T-cell (primary cell): ENCODE measurements at regions not wholly inside any gene's neighbourhood (a gene's known extent, or its start where the extent isn't known, plus 50 kb on each side); places are given as distances from the start of the nearest gene placed in this dataset.

Experiments used
- ATAC-seq, 4 experiments: fragments of 200-7000 bp in 3 of 4; fragments of 150-1000 bp in 1 of 4; cut with Tn5 transposase; replicated peaks in 1 of 4; 1 replicate in 3 of 4; 2 replicates in 1 of 4; pipeline ENCODE4 v1.10.0; 2021; ENCODE audit warnings: moderate library complexity in 3 of 4, mild to moderate bottlenecking in 2 of 4, moderate number of reproducible peaks in 1 of 4
- CTCF ChIA-PET, 2 donors: fragments of 300-600 bp; sonication (Branson Sonifier 250); formaldehyde crosslinking; loops; one replicate each; lab custom pipeline; 2022; ENCODE audit warnings: antibody characterized with exemption in 2 of 2; lab: Charles Lee
- POLR2A ChIA-PET, 2 donors: fragments of 300-600 bp; sonication (Branson Sonifier 250); formaldehyde crosslinking; loops; one replicate each; lab custom pipeline; 2022; ENCODE audit warnings: antibody characterized with exemption in 2 of 2; lab: Charles Lee
- DNase-seq, 35 experiments: peaks; one replicate each; pipeline versions ENCODE4 v3.0.0 to v3.0.0-alpha.2; 2013 to 2023
- H3K27ac ChIP-seq: one replicate; pipeline ENCODE4 v1.5.1; 2013; ENCODE audit warnings: low read length
- H3K27me3 ChIP-seq, 2 experiments: replicated peaks in 1 of 2; 1 replicate in 1 of 2; 2 replicates in 1 of 2; pipeline versions ENCODE4 v1.6.1 to v1.7.0; 2013; ENCODE audit warnings: low read length in 1 of 2, mixed read lengths in 1 of 2; ENCODE audit not compliant: control insufficient read depth in 2 of 2, insufficient read depth in 2 of 2; ENCODE audit errors: extremely low read depth in 1 of 2
- H3K36me3 ChIP-seq, 2 donors: 1 replicate in 1 of 2; 2 replicates in 1 of 2; pipeline versions ENCODE4 v1.6.1 to v1.7.0; 2013; ENCODE audit warnings: low read length in 1 of 2; ENCODE audit not compliant: control insufficient read depth in 2 of 2, insufficient read depth in 1 of 2; ENCODE audit errors: extremely low read depth in 1 of 2
- H3K4me1 ChIP-seq, 2 experiments: 1 replicate in 1 of 2; 2 replicates in 1 of 2; pipeline versions ENCODE4 v1.6.1 to v1.7.0; 2013; ENCODE audit warnings: low read length in 2 of 2, mixed read lengths in 1 of 2; ENCODE audit not compliant: insufficient read depth in 2 of 2, control insufficient read depth in 1 of 2; ENCODE audit errors: extremely low read depth in 1 of 2
- H3K4me3 ChIP-seq, 2 donors: 1 replicate in 1 of 2; 2 replicates in 1 of 2; pipeline versions ENCODE4 v1.5.1 to v1.7.0; 2013; ENCODE audit warnings: mild to moderate bottlenecking in 2 of 2, low read length in 1 of 2, moderate library complexity in 1 of 2; ENCODE audit not compliant: control insufficient read depth in 1 of 2; ENCODE audit errors: extremely low read depth in 1 of 2
- H3K9me3 ChIP-seq: 2 replicates; pipeline ENCODE4 v1.7.0; 2013
- H3K27ac Mint-ChIP-seq, 2 donors: one replicate each; pipeline ENCODE4 v1.8.0; 2020 to 2021; ENCODE audit warnings: mild to moderate bottlenecking in 2 of 2, mixed read lengths in 2 of 2
- H3K27me3 Mint-ChIP-seq, 2 donors: one replicate each; pipeline ENCODE4 v1.8.0; 2021 to 2022; ENCODE audit warnings: mixed read lengths in 2 of 2
- H3K36me3 Mint-ChIP-seq: one replicate; pipeline ENCODE4 v1.8.0; 2021; ENCODE audit warnings: mixed read lengths
- H3K4me1 Mint-ChIP-seq, 3 donors: one replicate each; pipeline ENCODE4 v1.8.0; 2020 to 2022; ENCODE audit warnings: mixed read lengths in 3 of 3, mild to moderate bottlenecking in 1 of 3
- H3K4me3 Mint-ChIP-seq, 3 donors: one replicate each; pipeline ENCODE4 v1.8.0; 2020 to 2022; ENCODE audit warnings: mild to moderate bottlenecking in 3 of 3, mixed read lengths in 3 of 3, moderate library complexity in 3 of 3
- H3K9me3 Mint-ChIP-seq, 3 donors: one replicate each; pipeline ENCODE4 v1.8.0; 2020 to 2022; ENCODE audit warnings: mixed read lengths in 3 of 3
- WGBS: methylation state at CpG from one replicate; pipeline ENCODE4 v1.1.5; 2013; ENCODE audit warnings: missing lambda C conversion rate; ENCODE audit not compliant: insufficient coverage; 5-methylcytosine and 5-hydroxymethylcytosine counted together

DNA sequence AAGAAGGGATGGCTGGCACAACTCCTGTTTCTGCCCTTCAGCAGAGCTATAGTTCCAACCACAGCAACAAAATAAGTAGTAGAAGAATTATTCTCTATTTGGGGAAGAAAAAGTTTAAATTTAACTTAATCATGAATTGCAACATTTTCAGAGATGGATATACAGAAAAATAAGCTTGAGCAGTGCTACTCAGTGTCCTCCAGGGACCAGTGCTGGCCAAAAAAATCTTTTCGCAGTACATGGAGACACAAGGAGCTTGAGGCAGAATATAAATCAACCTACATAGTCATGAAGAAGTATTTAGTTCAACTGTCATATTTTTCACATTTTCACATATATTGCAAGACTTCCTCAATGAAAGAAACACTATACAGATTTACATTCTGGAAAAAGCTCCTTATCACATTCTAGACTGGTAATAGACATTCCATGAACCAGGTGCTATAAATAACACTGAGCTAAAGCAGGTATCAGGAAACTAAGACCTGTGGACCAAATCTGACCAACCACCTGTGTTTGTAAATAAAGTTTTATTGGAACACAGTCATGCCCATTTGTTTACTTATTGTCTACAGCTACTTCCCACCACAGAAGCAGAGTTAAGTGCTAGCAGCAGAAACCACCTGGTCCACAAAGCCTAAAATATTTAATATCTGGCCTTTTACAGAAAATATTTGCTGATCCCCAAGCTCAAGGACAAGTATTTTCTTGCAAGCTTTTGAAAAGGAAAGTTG lies 101.9 kb downstream of the RGS21 start:
- ChIA-PET CTCF (no interaction called here), POLR2A (interaction anchor here in 1 of 2 donors (0.6 kb wide), 1 partner anchor 103 kb away, joined by 3 read pairs; no protein-coding TSS in a partner anchor)
- Histone ChIP-seq H3K27ac (no peak overlapping the region), H3K27me3 (no peaks in the 10 kb centered on the region), H3K9me3 (no peaks in the 10 kb centered on the region), H3K36me3 (no peaks in the 10 kb centered on the region), H3K4me3 (no peak overlapping the region), H3K4me1 (no peaks in the 10 kb centered on the region)
- ATAC-seq (no peak), DNase-seq (no peak)
- no peak overlapping the region for H3K27ac Mint-ChIP-seq
- no CpG with 5 or more reads among the region's 1 CpG for whole genome bisulfite sequencing
- no peaks in the 10 kb centered on the region for H3K9me3 Mint-ChIP-seq
- no peaks in the 10 kb centered on the region for H3K36me3 Mint-ChIP-seq
- no peaks in the 10 kb centered on the region for H3K4me1 Mint-ChIP-seq
- peaks cover 0 to 4% of the 10 kb centered on the region in 2 donors for H3K27me3 Mint-ChIP-seq
- no peak overlapping the region for H3K4me3 Mint-ChIP-seq

DNA sequence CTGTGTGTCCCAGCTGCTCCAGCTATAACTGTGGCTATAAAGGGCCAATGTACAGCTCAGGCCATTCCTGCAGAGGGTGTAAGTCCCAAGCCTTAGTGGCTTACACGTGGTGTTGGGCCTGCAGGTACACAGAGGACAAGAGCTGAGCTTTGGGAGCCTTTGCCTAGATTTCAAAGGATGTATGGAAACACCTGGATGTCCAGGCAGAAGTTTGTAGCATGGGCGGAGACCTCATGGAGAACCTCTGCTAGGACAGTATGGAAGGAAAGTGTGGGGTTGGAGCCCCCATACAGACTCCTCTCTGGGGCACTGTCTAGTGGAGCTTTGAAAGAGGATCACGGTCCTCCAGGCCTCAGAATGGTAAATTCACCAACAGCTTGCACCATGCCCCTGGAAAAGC lies 113.9 kb downstream of the RGS21 start:
- H3K27me3 Mint-ChIP-seq, result no peaks in the 10 kb centered on the region
- POLR2A ChIA-PET, result no interaction called here
- no peak overlapping the region for H3K4me3 Mint-ChIP-seq
- no peaks in the 10 kb centered on the region for H3K4me1 Mint-ChIP-seq
- peaks cover 0 to 4% (median 0%) of the 10 kb centered on the region in 3 donors for H3K9me3 Mint-ChIP-seq
- no peak overlapping the region for H3K27ac Mint-ChIP-seq
- CTCF ChIA-PET, result no interaction called here
- ATAC-seq, result no peak
- WGBS, result 17% methylated on average over 1 of the region's 3 CpGs
- no peak overlapping the region for H3K4me3 ChIP-seq
- H3K27me3 ChIP-seq, result no peaks in the 10 kb centered on the region
- H3K36me3 ChIP-seq, result no peaks in the 10 kb centered on the region
- no peaks in the 10 kb centered on the region for H3K36me3 Mint-ChIP-seq
- H3K27ac ChIP-seq, result no peak overlapping the region
- no peaks in the 10 kb centered on the region for H3K4me1 ChIP-seq
- DNase-seq, result no peak
- no peaks in the 10 kb centered on the region for H3K9me3 ChIP-seq

DNA sequence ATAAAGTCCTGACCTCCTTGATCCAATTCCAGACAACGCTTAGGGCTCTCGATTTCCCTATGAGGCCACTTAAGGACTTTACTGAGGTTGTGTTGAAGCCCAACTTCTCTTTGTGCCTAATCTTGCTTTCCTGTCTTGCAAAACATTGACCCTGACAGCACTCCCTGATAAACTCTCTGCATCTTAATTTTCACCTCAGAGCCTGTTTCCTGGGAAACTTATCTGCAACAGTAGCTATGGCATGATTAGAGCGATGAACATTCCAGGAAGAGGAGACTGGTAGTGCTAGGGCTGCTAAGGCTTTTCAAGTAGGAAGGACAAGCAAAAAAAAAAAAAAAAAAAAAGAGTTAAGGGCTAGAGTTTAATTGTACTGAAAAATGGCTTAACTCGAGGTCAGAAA lies 118.9 kb downstream of the RGS21 start:
- 83% methylated on average over 3 of the region's 4 CpGs for WGBS
- H3K9me3 Mint-ChIP-seq, result no peaks in the 10 kb centered on the region
- no peaks in the 10 kb centered on the region for H3K36me3 Mint-ChIP-seq
- no peak for ATAC-seq
- Histone ChIP-seq H3K27me3 (no peaks in the 10 kb centered on the region), H3K4me1 (no peaks in the 10 kb centered on the region), H3K36me3 (no peaks in the 10 kb centered on the region), H3K9me3 (no peaks in the 10 kb centered on the region), H3K27ac (no peak overlapping the region), H3K4me3 (no peak overlapping the region)
- ChIA-PET CTCF (interaction anchor here in 1 of 2 donors (0.6 kb wide), 1 partner anchor 35 kb away, joined by 10 read pairs; no protein-coding TSS in a partner anchor), POLR2A (no interaction called here)
- H3K27me3 Mint-ChIP-seq, result peaks cover under 1 to 5% of the 10 kb centered on the region in 2 donors
- no peak overlapping the region for H3K4me3 Mint-ChIP-seq
- no peaks in the 10 kb centered on the region for H3K4me1 Mint-ChIP-seq
- DNase-seq, result no peak
- no peak overlapping the region for H3K27ac Mint-ChIP-seq

DNA sequence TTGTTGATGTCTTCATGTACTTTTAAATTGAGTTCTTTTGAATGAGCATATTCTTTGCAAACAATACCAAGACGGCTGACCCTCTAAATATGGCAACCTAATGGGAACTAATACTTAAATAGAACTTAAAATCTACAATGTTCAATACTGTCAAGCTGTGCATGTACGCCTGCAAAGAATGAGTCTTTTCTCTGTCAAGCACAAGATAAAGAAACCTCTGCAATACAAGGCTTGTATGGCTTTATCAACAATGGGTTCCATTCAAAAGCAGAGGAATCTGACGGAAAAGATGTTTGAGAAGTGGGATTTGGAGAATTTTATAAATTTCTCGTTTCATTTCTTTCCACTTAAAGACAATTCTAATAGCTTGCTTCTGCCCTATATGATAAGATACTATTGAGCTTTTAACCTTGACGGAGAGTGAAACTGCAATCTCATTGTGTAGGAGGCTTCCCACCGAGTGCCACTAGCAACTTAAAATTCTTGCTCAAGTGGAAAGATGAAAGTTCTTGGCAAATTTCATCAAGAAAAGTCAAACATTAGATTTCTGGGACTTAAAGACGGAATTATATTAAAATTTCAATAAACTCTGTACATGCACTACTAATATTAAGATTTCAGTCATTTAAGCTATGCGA lies 119.8 kb downstream of the RGS21 start:
- ATAC-seq (no peak), DNase-seq (no peak)
- ChIA-PET CTCF (interaction anchor here in 1 of 2 donors (0.6 kb wide), 1 partner anchor 34 kb away, joined by 10 read pairs; no protein-coding TSS in a partner anchor), POLR2A (no interaction called here)
- peaks cover 7% of the 10 kb centered on the region in 2 donors for H3K27me3 Mint-ChIP-seq
- H3K9me3 Mint-ChIP-seq, result no peaks in the 10 kb centered on the region
- Histone ChIP-seq H3K4me3 (no peak overlapping the region), H3K9me3 (no peaks in the 10 kb centered on the region), H3K27ac (no peak overlapping the region), H3K4me1 (no peaks in the 10 kb centered on the region), H3K27me3 (no peaks in the 10 kb centered on the region), H3K36me3 (no peaks in the 10 kb centered on the region)
- no peak overlapping the region for H3K27ac Mint-ChIP-seq
- WGBS, result no CpG with 5 or more reads among the region's 8 CpGs
- H3K4me1 Mint-ChIP-seq, result no peaks in the 10 kb centered on the region
- H3K36me3 Mint-ChIP-seq, result no peaks in the 10 kb centered on the region
- no peak overlapping the region for H3K4me3 Mint-ChIP-seq

DNA sequence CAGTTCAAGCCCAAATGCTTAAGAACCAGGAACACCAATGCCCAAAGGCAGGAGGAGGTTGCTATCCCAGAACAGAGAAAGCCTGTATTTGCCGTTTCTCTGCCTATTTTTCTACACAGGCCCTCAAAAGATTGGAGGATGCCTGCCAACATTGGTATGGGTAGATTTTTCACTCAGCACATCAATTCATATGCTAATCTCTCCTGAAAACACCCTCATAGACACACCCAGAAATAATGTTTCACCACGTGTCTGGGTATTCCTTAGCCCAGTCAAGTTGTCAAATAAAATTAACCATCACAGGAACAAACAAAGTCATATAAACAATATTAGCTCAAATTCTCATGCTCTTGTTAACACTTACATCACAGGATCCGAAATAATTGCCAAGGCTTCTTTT lies 121.9 kb downstream of the RGS21 start:
- Histone ChIP-seq H3K4me1 (no peaks in the 10 kb centered on the region), H3K4me3 (no peak overlapping the region), H3K27ac (no peak overlapping the region), H3K36me3 (no peaks in the 10 kb centered on the region), H3K27me3 (no peaks in the 10 kb centered on the region), H3K9me3 (no peaks in the 10 kb centered on the region)
- 50% methylated on average over 2 of the region's 3 CpGs for WGBS
- no peaks in the 10 kb centered on the region for H3K4me1 Mint-ChIP-seq
- H3K9me3 Mint-ChIP-seq, result no peaks in the 10 kb centered on the region
- ChIA-PET POLR2A (no interaction called here), CTCF (no interaction called here)
- peaks cover 7% of the 10 kb centered on the region in 2 donors for H3K27me3 Mint-ChIP-seq
- no peak overlapping the region for H3K4me3 Mint-ChIP-seq
- no peak overlapping the region for H3K27ac Mint-ChIP-seq
- DNase-seq (no peak), ATAC-seq (no peak)
- no peaks in the 10 kb centered on the region for H3K36me3 Mint-ChIP-seq

DNA sequence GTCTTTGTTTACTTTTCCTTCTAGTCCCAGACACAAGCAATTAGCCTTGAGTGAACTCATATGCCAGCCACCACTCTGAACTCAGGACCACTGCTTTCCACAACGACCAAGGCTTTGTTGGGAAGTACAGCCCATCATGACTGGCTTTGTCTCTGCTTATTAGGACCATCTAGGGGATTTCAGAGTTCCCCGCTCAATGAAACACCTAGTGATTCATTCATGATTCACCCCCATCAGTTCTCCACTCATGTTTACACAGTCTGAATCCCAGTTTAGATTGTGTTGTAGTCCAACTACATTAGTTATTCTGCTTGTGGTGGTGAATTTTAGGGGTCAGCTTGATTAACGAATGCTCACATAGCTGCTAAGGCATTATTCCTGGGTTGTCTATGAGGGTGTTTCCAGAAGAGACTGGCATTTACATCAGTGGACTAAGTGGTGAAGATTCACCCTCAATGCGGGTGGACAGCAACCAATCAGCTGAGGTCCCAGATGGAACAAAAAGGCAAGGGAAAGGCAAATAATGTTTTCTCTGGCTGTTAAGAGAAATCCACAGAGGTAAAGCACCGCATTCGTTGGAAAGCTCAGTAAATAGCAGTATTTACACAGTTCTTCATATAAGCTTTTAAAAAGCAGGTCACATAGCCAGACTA lies 122.7 kb downstream of the RGS21 start:
- WGBS, result 79% methylated on average over 2 of the region's 6 CpGs
- CTCF ChIA-PET, result no interaction called here
- Mint-ChIP-seq H3K27me3 (peaks cover 7% of the 10 kb centered on the region in 2 donors), H3K36me3 (no peaks in the 10 kb centered on the region), H3K4me1 (no peaks in the 10 kb centered on the region), H3K4me3 (no peak overlapping the region), H3K27ac (no peak overlapping the region), H3K9me3 (no peaks in the 10 kb centered on the region)
- ATAC-seq (no peak), DNase-seq (no peak)
- Histone ChIP-seq H3K4me3 (no peak overlapping the region), H3K9me3 (no peaks in the 10 kb centered on the region), H3K36me3 (no peaks in the 10 kb centered on the region), H3K4me1 (no peaks in the 10 kb centered on the region), H3K27ac (no peak overlapping the region), H3K27me3 (no peaks in the 10 kb centered on the region)
- POLR2A ChIA-PET, result no interaction called here
